ENCODE measurements at regions not wholly inside any gene's neighbourhood (a gene's known extent, or its start where the extent isn't known, plus 50 kb on each side); places are given as distances from the start of the nearest gene placed in this dataset.

DNA sequence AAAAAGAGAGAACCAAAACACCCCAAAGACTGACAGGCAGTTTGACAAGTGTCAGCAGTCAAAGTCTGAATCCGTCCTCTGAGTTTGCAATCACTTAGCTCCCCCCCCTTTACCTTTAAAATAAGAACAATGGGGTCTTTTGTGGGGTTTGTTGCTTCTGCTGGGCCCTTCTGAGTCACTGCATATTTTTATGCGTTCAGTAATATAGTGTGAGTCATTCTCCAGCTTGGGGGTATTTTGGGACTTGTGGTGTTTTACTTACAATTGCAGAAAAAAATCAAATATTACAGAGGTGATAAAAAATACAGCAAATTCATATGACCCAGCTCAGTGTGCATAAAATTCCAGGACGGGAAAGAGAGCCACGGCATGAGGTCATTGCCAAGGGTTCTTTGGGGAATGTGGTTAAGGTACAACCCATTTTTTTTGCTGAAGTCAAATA lies 120.1 kb downstream of the CYLD start:
- no peak overlapping the region for H3K4me3 ChIP-seq (ENCODE audit: low read depth, low read length)
- H3K9me3 ChIP-seq = no peaks in the 10 kb centered on the region
- no peaks in the 10 kb centered on the region for H3K36me3 ChIP-seq
- DNase-seq = no peak
- no peaks in the 10 kb centered on the region for H3K27me3 ChIP-seq
- no peaks in the 10 kb centered on the region for H3K4me1 ChIP-seq
- TF ChIP-seq, protein P1, sequence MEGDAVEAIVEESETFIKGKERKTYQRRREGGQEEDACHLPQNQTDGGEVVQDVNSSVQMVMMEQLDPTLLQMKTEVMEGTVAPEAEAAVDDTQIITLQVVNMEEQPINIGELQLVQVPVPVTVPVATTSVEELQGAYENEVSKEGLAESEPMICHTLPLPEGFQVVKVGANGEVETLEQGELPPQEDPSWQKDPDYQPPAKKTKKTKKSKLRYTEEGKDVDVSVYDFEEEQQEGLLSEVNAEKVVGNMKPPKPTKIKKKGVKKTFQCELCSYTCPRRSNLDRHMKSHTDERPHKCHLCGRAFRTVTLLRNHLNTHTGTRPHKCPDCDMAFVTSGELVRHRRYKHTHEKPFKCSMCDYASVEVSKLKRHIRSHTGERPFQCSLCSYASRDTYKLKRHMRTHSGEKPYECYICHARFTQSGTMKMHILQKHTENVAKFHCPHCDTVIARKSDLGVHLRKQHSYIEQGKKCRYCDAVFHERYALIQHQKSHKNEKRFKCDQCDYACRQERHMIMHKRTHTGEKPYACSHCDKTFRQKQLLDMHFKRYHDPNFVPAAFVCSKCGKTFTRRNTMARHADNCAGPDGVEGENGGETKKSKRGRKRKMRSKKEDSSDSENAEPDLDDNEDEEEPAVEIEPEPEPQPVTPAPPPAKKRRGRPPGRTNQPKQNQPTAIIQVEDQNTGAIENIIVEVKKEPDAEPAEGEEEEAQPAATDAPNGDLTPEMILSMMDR (IDR thresholded peaks at IDR 0.05; ENCODE audit: low read depth, low read length) = no peak

DNA sequence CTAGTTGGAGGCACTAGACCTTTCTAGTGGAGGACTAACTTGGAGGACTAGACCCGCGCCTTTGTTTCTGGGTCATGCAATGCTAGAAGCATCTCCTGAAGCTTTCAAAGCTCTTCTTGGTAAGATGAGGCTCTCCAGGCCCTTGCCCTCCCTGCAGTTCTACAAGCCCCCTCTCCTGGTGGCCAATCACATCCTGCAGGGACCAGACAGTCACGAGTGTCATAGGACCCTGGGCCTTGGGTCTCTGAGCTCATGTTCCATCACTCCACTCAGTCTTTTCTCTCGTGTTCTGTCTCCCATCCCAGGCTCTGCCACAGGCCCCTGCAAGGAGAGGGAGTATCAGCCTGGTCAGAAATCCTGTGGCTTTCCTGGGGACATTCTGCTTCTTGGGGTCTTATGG lies 119.6 kb downstream of the CYLD start:
- Histone ChIP-seq H3K9me3 (no peaks in the 10 kb centered on the region), H3K4me1 (no peaks in the 10 kb centered on the region), H3K36me3 (no peaks in the 10 kb centered on the region), H3K27me3 (no peaks in the 10 kb centered on the region), H3K4me3 (ENCODE audit: low read depth, low read length) (no peak overlapping the region)
- TF ChIP-seq, protein P1 (IDR thresholded peaks at IDR 0.05; ENCODE audit: low read depth, low read length) = no peak
- no peak for DNase-seq

DNA sequence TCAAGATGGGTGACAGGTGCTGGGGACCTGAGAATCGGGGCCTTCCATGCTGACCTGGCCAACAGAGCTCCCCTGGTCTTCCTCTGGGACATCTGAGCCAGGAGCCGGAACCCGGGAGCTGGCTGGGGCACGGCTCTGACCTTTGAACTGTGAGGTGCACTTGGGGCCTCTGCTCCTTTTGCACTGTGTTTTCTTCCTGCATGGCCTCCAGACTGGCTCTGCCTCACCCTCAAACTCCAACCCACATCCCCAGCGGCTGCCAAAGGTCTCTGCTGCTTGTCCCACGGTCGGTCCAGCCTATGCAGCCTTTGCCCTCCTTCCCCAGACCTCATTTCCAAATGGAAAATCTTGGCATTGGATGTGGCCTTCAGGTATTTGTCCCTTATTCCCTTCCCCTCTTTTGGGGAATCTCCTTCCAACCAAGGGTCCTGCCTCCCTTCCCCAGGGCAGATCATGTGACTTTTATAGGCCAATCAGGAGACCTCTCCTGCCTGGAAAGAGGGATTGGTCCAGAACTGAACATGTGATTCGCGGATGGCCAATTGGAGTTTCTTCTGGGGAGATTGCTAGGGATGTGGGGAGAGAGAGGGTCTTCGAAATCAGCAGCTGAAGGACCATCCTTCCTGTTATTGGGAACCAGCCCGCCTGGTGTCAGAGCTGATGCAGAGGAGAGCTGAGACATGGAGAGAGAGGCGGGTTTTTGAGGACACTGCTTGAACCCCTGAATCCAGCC lies 117.9 kb downstream of the CYLD start:
- H3K9me3 ChIP-seq = no peaks in the 10 kb centered on the region
- H3K4me3 ChIP-seq (ENCODE audit: low read depth, low read length) = no peak overlapping the region
- H3K27me3 ChIP-seq = no peaks in the 10 kb centered on the region
- H3K4me1 ChIP-seq = no peaks in the 10 kb centered on the region
- no peaks in the 10 kb centered on the region for H3K36me3 ChIP-seq
- TF ChIP-seq, protein P1 (IDR thresholded peaks at IDR 0.05; ENCODE audit: low read depth, low read length) = no peak
- no peak for DNase-seq

- Histone ChIP-seq H3K9me3 (no peaks in the 10 kb centered on the region), H3K4me1 (no peaks in the 10 kb centered on the region), H3K27me3 (no peaks in the 10 kb centered on the region), H3K36me3 (no peaks in the 10 kb centered on the region), H3K4me3 (ENCODE audit: low read depth, low read length) (no peak overlapping the region)
- TF ChIP-seq, protein P1 (IDR thresholded peaks at IDR 0.05; ENCODE audit: low read depth, low read length) = no peak
- DNase-seq = no peak
These were observed 117.2 kb downstream of the CYLD start for GRCh38 chr16:50858877-50859627.

DNA sequence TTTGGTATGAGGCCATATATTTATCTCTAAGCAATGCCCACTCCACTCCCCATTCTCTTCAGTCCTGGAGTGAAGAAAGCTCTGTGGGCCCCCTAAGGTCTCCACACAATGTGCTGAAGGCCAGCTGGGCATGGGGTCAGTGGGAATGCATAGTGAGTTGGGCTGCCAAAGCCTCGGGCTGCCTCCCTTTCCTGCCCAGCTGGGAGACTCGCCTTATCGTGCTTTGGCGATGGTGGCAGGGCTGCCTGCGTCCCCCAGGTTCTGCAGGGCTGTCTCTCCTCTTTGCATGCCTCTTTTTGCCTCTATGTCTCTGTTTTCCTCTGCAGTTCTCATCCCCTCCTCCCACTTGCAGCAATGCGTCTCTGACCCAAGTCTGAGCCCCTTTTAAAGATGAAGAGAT lies 116.5 kb downstream of the CYLD start:
- no peaks in the 10 kb centered on the region for H3K9me3 ChIP-seq
- no peak for DNase-seq
- TF ChIP-seq, protein P1 (IDR thresholded peaks at IDR 0.05; ENCODE audit: low read depth, low read length) = no peak
- H3K4me1 ChIP-seq = no peaks in the 10 kb centered on the region
- no peaks in the 10 kb centered on the region for H3K36me3 ChIP-seq
- no peak overlapping the region for H3K4me3 ChIP-seq (ENCODE audit: low read depth, low read length)
- H3K27me3 ChIP-seq = no peaks in the 10 kb centered on the region

DNA sequence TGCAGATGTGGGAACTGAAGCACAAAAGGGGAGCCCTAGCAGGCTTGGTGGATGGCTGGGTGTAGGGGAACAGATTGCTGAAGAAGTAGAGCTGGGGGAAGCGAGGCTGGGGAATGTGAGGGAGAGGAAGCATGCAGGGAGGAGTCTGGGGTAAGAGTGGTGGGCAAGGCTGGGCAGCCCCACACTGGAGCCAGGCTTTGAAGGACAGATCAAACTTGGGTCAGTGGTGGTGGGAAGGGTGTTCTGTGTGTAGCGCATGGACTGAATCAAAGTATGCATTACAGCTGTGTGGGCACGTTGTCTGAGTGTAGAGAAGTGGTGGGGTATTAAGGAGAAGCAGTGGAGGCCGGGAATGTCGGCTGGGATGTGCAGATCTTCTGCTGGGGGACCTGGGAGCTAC lies 116.0 kb downstream of the CYLD start:
- DNase-seq = no peak
- no peak overlapping the region for H3K4me3 ChIP-seq (ENCODE audit: low read depth, low read length)
- no peaks in the 10 kb centered on the region for H3K36me3 ChIP-seq
- no peaks in the 10 kb centered on the region for H3K9me3 ChIP-seq
- no peaks in the 10 kb centered on the region for H3K27me3 ChIP-seq
- no peaks in the 10 kb centered on the region for H3K4me1 ChIP-seq
- TF ChIP-seq, protein P1 (IDR thresholded peaks at IDR 0.05; ENCODE audit: low read depth, low read length) = no peak

All from BE2C (cell line).